ENCODE measurements at regions not wholly inside any gene's neighbourhood (a gene's known extent, or its start where the extent isn't known, plus 50 kb on each side); places are given as distances from the start of the nearest gene placed in this dataset.

DNA sequence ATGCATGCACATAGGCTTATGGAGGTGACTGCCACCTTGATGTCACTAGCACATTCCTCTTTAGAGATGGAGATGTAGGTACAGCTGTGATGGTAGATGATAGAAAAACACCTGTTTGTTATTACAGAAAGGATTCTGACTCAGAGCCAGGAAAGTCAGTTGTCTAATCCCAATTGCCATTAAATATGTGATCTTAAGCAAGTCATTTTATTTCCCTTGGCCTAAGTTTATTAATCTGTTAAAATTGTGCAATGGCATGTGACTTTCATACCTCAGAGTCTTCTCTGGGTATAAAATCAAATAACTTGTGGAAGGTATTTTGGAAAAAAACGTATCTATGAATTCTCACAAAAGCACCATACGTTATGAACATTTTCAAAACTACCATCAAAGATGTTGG is 123.9 kb upstream of the BET1 start:
- TF ChIP-seq POLR2A (IDR thresholded peaks at IDR 0.05; ENCODE audit: low read depth, low read length) (no peak), POLR2AphosphoS5 (IDR thresholded peaks at IDR 0.05; ENCODE audit: low read depth, low read length) (no peak), TAF1 (IDR thresholded peaks at IDR 0.05; ENCODE audit: low read depth, low read length) (no peak)

All from GM12891 (cell line).